ENCODE measurements at regions not wholly inside any gene's neighbourhood (a gene's known extent, or its start where the extent isn't known, plus 50 kb on each side); places are given as distances from the start of the nearest gene placed in this dataset.

- DNase-seq (ENCODE audit: low spot score): no peak
Observed at GRCh38 chr20:58092353-58092752, 136.1 kb downstream of the ANKRD60 start.

DNA sequence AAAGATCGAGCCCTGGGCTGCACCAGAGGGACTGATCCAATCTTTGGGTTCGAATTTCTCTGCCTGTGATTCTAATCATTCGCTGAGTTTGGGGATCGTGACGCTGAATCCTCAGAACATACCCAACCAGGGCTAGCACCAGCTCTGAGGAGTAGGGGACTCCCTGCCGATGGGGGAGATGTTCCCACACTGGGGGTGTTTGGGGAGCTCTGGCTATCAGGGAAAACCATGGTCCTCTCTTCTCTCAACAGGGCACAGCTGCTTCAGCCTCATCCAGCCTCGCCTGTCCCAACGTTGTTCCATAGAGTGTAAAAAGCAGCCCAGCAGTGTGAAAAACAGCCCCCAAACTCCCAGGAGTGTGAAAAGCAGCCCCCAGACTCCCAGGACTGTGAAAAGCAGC is 136.6 kb downstream of the ANKRD60 start:
- DNase-seq (ENCODE audit: low spot score): no peak

GRCh38 chr20:58090161-58090560 is 138.3 kb downstream of the ANKRD60 start:
- no peak for DNase-seq (ENCODE audit: low spot score)

DNA sequence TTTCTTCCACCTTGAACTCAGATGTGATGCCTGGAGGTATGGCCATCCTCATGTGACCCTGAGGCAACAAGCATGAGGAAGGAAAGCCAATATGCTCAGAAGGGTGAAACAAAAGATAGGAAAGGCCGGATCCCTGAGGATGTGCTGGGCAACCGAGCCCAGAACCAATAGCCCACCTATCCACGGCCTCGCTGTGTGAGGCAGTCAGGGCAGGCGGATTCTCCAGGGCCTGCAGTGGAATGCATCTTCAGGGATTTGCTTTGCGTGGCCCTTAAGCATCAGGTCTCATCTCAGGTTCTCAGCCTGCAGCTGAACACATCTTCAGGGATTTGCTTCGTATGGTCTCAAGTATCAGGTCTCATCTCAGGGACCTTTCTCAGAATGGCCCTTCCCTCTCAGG is 139.8 kb downstream of the ANKRD60 start:
- DNase-seq (ENCODE audit: low spot score): no peak

DNA sequence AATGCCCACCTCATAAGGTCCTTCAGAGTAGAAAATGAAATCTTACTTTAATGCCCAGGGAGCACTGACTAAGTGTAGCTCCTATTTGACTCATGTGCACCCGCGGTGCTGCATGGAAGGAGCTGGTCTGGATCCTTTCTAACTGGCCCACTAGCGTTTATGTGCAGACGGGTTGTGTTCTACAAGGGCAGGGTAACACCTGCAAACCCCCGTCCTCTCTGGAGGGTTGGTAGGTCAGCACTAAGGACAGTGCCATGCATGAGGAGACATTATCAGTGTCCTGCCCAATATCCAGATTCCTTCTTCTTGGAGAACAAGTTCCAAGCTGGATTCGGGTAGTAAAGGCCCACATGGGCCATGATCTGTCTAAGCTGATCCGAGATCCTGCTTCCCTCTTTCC is 140.3 kb downstream of the ANKRD60 start:
- no peak for DNase-seq (ENCODE audit: low spot score)

DNA sequence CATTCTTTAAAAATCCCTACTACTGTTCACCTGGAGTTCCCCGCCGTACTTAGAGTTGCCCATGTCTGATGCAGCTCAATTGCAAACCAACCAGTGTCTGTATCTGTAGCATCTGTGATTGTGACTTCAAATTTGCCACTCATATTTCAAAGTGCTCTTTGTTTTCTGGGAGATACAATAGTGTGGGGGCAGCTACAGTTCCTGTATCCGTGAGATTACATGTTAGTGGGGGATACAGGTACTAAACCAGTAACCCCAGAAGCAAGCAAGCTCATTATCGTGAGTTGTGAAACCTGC is 140.9 kb downstream of the ANKRD60 start:
- DNase-seq (ENCODE audit: low spot score): no peak

GRCh38 chr20:58086763-58087561 is 141.5 kb downstream of the ANKRD60 start:
- peak; percentile 58 for DNase-seq (ENCODE audit: low spot score)

GRCh38 chr20:58084966-58085365 is 143.5 kb downstream of the ANKRD60 start:
- DNase-seq (ENCODE audit: low spot score): no peak

GRCh38 chr20:58084566-58084965 is 143.9 kb downstream of the ANKRD60 start:
- DNase-seq (ENCODE audit: low spot score): no peak

- no peak for DNase-seq (ENCODE audit: low spot score)
Observed at GRCh38 chr20:58081846-58082245, 146.6 kb downstream of the ANKRD60 start.

GRCh38 chr20:58078741-58079522 is 149.5 kb downstream of the ANKRD60 start:
- peak; percentile 78 for DNase-seq (ENCODE audit: low spot score)

DNA sequence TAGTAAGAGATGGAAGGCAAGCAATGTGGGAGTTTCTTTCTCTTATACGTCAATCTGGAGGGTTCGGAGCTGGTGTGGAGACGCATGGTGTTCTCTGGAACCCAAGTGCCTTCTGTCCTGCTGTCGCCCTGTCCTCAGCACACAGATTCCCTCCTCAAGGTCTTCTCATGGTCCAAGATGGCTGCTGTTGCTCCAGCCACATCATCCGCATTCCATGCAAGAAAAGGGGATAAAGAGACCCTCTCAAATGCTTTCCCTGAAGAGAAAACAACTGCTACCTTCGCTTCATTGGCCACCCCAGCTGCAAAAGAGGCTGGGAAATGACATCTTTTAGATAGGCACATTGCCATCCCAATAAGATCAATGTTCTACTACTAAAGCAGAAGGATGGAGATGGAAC is 151.2 kb downstream of the ANKRD60 start:
- no peak for DNase-seq (ENCODE audit: low spot score)

GRCh38 chr20:58076405-58076804 is 152.0 kb downstream of the ANKRD60 start:
- no peak for DNase-seq (ENCODE audit: low spot score)

DNA sequence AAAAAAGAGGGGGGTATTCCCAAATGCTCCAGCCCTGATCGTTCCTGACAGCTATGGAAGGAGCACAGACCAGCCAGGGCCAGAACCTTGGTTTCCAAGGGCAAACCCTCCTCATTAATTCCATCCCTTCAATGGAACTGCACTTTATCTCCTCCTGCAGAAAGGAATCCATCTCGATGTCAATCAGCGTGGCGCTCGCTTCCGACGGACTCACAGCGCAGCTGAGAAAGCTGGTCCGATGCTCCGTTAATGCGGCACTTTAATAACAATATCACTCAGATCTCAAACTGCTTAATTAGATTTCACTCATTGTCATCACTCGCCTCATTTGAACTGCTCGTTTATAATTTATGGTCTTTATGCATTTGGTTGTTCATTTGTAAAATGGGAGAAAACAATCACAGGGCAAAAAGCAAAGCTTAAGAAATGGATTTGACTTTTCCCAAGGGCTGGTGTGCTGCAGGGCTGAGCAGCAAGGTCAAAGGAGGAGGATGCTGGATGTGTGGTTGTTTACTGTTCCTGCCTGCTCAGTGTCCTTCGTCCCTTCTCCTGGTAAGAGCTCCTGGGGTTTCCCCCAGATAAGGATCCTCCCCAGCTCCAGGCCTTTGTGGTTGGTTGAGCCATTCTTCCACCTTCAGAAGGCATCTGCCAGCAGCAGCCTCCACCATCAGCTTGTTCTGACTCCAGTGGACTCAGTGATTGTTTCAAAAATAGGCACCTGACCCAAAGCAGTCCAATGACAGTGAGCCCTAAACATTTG is 152.7 kb downstream of the ANKRD60 start:
- DNase-seq (ENCODE audit: low spot score): no peak

DNA sequence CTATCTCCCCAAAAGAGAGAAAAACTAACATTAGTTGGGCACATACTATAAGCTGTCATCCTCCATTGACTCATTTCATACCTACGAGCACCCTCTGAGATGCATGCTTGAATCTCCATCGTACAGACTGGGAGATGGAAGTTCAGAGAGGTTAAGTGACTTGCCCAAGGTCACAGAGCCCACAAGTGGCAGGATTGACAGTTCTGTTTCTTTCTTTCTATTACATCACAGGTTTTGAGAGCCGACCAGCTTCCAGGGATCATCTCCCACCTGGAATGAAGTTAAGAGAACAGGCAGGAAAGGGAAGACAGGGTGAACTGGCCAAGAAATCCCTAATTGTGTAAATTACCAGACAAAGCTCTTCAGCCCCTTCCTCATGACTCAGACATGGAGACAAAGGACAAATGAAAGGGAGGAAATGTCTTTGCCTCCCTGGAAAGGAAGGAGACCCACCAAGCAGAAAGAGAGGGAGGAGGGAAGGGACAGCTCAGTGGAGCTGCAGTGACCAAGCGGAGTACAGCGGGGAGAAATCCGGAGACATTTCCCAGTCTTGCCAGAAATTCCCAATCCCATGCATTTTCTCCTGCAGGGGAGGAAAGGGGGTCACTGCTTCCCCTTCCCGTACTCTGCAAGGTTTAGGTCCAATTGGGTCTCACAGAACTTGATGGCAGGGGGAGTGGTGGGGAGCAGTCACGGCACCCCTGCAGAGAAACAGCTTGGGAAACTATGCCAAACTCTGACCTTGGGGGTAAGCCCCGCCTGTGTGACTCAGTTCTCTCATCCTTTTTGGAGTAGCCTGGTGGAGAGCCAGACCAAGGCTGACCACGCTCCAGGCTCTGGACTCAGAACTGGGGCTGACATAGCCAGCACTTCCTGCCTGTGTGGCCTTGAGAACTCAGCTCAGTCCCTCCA is 154.3 kb downstream of the ANKRD60 start:
- DNase-seq (ENCODE audit: low spot score): no peak

DNA sequence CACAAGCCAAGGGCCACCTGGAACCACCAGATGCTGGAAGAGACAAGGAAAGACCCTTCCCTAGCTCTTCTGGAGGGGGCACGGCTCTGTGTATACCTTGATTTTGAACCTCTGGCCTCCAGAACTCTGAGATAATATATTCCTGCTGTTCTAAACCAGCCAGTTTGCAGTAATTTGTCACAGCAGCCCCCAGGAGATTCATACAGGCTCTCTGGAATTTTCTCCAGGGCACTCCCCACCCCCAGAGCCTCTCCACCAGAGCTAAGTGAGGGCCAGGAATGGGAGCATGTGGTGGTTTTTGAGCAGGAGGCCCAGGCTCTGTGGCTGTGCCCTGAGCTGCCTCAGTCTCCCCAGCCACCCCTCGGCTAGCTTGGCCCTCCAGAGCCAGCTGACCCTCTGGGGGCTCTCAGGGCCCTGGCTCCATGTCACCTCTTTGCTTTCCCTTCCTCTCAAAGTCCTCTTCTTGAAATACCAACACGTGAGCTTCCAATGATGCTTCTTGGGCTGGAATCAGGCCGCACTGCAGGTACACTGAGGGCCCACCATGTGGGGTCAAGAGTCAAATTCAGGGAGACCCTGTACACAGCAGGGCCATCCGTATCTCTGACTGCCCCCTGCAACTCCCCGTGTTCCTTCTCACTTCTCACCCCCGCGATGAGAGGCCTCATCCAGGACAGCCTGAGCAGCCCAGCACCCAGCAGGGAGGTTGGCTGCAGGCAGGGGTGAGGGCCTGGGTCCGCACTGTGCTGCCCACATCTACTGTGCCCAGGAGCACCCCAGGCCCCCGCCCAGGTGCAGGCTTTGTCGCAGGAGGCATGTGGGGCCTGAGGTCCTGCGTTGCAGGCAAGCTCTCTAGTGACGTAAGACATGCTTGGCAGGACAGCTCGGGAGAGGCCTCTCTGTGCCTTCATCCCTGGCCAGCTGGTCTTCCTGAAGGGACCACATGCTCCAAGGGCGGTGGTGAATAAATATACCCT is 155.5 kb downstream of the ANKRD60 start:
- DNase-seq (ENCODE audit: low spot score): no peak

DNA sequence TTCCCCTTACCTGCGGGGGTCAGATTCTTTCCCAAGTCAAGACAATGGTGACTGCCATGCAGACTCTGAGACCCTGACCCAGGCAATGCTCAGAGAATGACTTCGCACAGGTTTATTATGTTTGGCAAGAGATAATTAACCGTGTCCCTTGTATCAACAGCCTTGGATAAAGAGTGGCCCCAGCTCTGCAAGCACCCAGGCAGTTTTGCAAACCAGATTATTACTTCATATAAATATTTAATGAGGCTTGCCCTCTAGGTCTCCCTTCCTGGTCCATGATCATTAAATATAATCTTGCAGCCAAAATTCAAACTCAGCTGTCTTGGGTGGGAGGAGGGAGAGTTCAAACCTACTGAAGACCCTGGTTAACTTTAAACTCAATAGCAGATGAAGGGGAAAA is 156.5 kb downstream of the ANKRD60 start:
- DNase-seq (ENCODE audit: low spot score): no peak

DNA sequence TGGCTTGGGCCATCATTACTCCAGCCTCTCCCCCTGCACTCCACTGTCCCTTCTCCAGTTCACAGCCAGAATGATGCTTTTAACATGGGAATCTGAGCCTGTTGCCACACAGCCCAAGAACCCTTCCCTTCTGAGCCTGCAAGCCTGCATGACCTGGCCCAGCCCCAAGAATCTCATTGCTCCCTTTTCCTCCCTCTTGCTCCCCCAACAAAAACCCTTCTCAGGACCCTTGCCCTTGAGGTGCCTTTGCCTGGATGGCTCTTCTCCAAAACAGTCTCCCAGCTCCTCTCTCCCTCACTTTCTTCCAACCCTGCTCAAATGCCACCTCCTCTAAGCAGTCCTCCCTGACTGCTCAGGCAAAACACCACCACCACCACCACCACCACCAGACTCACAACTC is 157.2 kb downstream of the ANKRD60 start:
- DNase-seq (ENCODE audit: low spot score): no peak

DNA sequence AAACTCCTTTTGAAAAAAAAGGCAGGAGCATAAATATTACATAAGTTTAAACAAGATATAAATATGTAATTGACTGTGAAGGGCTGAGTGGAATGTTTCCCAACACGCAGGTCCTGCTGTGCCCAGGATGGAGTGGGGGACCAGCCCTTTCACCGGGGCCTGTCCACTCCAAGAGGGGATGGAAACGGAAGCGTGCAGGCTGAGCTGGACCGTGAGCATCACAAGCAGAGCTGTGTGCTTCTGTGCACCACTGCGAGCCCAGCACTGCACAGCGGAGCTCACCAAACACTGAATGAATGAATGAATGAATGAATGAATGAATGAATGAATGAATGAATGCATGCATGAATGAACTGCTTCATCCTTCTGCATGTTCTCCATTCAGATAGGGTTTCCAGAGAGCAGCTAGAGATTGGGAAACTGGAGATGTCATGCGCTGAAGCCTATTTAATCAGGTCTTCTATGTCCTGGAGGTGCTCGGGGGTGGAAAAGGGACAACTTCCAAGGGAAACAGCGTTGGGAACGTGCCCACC is 157.7 kb downstream of the ANKRD60 start:
- no peak for DNase-seq (ENCODE audit: low spot score)

Measured in H4 (cell line).